ENCODE measurements at regions not wholly inside any gene's neighbourhood (a gene's known extent, or its start where the extent isn't known, plus 50 kb on each side); places are given as distances from the start of the nearest gene placed in this dataset.

DNA sequence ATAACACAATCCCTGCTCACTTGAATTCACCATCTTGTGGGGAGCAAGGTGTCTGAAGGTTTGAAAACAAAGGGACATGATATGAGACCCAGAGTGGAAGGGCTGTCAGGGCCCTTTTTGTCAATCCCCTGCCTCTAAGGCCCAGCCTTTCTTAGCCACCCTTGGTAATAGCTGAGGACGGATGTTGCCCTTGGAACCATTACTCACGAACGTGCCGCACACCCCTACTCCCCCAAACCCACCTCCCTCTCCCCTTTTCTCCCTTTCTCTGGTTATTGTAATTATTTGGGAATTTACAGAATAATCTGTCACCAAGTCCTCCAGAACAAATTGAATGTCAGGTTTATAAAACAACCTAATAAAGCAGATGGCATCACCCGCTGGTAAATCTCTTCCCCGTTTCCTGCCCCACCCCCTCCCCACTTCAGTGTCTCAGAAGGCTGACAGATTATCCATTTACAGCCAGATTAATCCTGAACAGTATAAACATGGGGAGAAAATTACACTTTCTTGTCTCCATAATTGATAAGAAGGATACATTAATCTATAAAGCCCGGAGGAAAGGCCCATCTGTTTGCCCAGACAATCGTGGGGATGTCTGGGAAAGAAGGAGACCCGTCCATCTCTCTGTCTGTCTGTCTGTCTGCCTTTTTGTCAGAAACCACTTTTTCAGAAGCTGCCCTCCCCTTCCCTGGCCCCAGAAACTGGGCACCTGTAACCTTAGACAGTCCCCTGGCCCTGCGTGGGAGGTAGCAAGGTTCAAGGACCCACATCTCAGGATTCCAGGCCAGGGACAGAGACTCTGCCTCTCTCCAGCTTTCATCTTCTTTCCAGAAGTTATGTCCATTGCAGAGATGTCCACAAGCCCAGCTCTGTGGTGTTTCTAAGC lies 60.6 kb upstream of the CD34 start:
- no peak for DNase-seq

- DNase-seq: no peak
Measured at GRCh38 chr1:207970329-207971233, 59.7 kb upstream of the CD34 start.

- no peak for DNase-seq
Measured at GRCh38 chr1:207969528-207969927, 58.6 kb upstream of the CD34 start.

DNA sequence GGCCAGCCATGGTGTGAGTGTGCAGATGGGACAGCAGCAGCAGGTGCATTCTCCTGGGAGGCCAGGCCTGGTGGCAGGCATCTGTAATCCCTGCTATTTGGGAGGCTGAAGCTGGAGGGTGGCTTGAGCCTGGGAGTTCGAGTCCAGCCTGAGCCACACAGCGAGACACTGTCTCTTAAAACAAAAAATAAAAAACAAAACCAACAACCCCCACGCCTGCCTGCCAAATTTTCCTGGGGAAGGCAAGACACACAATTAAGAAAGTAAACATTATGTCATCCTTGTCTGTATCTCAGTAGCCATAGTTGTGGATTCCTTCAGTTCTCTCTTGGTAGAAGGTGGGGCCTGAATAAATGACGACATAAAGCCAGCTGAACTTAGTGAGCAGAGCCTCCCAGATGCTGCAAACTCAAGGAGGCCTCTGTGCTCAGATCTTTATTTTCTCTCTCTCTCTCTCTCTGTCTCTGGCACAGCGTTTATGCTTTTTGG lies 57.6 kb upstream of the CD34 start:
- DNase-seq: no peak

GRCh38 chr1:207967703-207968102 lies 56.8 kb upstream of the CD34 start:
- DNase-seq: no peak

- no peak for DNase-seq
Measured at GRCh38 chr1:207966521-207966920, 55.6 kb upstream of the CD34 start.

GRCh38 chr1:207965392-207966387 lies 54.8 kb upstream of the CD34 start:
- no peak for DNase-seq

DNA sequence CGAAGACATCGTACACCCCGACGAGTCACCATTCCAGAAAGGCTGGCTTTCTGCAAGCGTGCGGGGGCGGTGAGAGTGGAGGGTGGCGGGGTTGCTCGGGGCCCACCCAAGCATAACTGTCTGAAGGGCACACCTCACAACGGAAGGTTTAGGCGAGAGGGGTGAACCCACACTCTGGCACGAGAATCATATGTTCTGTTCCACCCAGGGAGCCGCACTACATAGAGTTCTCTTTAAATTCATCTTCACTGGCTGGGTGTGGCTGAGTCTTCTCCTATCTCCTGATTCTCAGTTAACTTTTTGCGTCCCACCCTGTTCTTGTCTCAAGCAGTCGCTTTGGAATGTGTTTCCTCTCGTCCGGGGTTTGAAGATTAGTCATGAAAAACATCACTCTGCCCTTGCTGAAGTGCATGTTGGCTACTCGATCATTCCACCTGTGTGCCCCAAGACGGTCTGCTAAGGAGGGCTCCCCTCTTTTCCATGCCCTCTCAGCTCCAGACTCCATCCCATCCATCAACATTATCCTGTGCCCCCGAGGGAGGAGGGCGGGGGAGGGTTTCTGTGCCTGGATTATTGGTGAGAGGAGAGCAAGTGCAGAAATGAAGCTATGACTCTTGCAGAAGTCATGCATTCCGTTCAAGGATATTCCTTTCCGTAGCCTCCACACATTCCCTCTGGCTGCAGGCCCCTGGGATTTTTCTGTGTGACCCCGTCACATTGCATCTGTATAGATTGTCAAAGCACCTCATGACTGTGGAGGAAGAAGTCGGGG lies 53.5 kb upstream of the CD34 start:
- DNase-seq: no peak

DNA sequence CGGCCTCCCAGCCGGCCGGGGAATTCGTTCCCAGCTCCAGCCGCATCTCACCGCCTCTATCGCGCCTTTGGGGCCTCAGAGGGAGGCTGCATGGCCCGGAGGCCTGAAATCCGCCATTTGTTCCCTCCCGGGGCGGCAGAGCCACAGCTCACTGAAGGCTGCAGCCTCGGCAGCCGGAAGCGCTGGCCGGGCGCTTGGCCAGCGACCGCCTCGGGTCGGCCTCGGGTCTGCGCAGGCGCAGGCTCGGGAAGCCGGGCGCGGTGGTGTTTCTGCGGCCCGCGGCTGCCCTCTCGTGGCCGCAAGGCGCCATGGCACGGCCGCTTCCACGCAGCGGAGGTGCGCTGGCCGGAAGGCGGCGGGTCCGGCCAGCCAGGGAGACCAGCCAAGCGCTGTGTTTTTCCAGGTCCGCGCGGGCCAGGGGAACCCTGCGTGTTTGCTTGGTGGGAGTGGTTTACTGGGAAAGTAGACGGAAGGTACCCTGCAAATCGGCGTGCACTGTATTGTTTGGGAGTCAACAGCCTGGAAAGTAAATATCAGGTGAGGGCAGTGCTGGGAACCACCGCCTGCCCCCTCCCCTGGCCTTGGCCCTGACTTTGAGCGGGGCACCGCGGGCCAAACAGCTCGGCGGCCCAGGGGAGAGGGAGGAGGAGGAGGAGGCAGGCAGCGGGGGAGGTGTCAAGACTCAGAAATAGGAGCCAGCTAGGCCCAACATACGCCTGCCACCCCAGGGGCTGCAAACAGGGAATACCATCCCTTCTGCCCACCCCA lies 52.7 kb upstream of the CD34 start:
- peak; percentile 61 to 84 for DNase-seq

- no peak for DNase-seq
Measured at GRCh38 chr1:207962716-207963426, 51.9 kb upstream of the CD34 start.
